GM06990 (cell line): ENCODE measurements at regions not wholly inside any gene's neighbourhood (a gene's known extent, or its start where the extent isn't known, plus 50 kb on each side); places are given as distances from the start of the nearest gene placed in this dataset.
"Not testable (repeated sequence)": the region's sequence is repeated elsewhere in the genome, so short reads cannot be mapped to it uniquely, and the experiment has no call there.

Source experiments
- DNase-seq: peaks from one replicate; pipeline ENCODE4 v3.0.0-alpha.2; 2011; ENCODE audit not compliant: insufficient read length; ENCODE audit errors: extremely low read depth
- H3K27me3 ChIP-seq: replicated peaks from 2 replicates; pipeline ENCODE4 v1.6.0; 2011; ENCODE audit warnings: low read length; ENCODE audit not compliant: control insufficient read depth, insufficient read depth
- H3K36me3 ChIP-seq: 2 replicates; pipeline ENCODE4 v1.5.1; 2011; ENCODE audit warnings: low read length; ENCODE audit not compliant: control insufficient read depth, insufficient read depth
- H3K4me3 ChIP-seq: replicated peaks from 2 replicates; pipeline ENCODE4 v1.5.1; 2011; ENCODE audit warnings: low read depth, mild to moderate bottlenecking, control low read depth, low read length
- CTCF ChIP-seq: IDR thresholded peaks from 2 replicates; pipeline ENCODE4 v1.5.1; 2011; ENCODE audit warnings: low read length, control low read depth, mild to moderate bottlenecking, inconsistent platforms; ENCODE audit not compliant: insufficient read depth, poor library complexity, severe bottlenecking

- no peak for DNase-seq
- Histone ChIP-seq H3K4me3 (no peak overlapping the region), H3K27me3 (no peaks in the 10 kb centered on the region), H3K36me3 (no peaks in the 10 kb centered on the region)
- TF ChIP-seq CTCF, result no peak
Observed at GRCh38 chr4:128451270-128451905, 163.8 kb upstream of the PGRMC2 start.

GRCh38 chr4:128450326-128451120 is 162.9 kb upstream of the PGRMC2 start:
- no peaks in the 10 kb centered on the region for H3K27me3 ChIP-seq
- DNase-seq, result no peak
- H3K36me3 ChIP-seq, result no peaks in the 10 kb centered on the region
- TF ChIP-seq CTCF, result no peak
- H3K4me3 ChIP-seq, result no peak overlapping the region

GRCh38 chr4:128449251-128449650 is 161.6 kb upstream of the PGRMC2 start:
- TF ChIP-seq CTCF, result no peak
- DNase-seq, result no peak
- Histone ChIP-seq H3K36me3 (no peaks in the 10 kb centered on the region), H3K27me3 (no peaks in the 10 kb centered on the region), H3K4me3 (no peak overlapping the region)

GRCh38 chr4:128444544-128445302 is 157.1 kb upstream of the PGRMC2 start:
- no peaks in the 10 kb centered on the region for H3K27me3 ChIP-seq
- no peak for TF ChIP-seq CTCF
- no peaks in the 10 kb centered on the region for H3K36me3 ChIP-seq
- DNase-seq, result no peak
- H3K4me3 ChIP-seq, result no peak overlapping the region

- H3K27me3 ChIP-seq, result no peaks in the 10 kb centered on the region
- no peak for DNase-seq
- no peak for TF ChIP-seq CTCF
- H3K36me3 ChIP-seq, result no peaks in the 10 kb centered on the region
- no peak overlapping the region for H3K4me3 ChIP-seq
Observed at GRCh38 chr4:128440923-128441322, 153.3 kb upstream of the PGRMC2 start.

GRCh38 chr4:128437023-128437422 is 149.4 kb upstream of the PGRMC2 start:
- not testable (repeated sequence) for DNase-seq, H3K36me3 ChIP-seq, H3K4me3 ChIP-seq, H3K27me3 ChIP-seq

GRCh38 chr4:128429023-128429613 is 141.5 kb upstream of the PGRMC2 start:
- H3K4me3 ChIP-seq, H3K27me3 ChIP-seq: not testable (repeated sequence)

More at GRCh38 chr4:128429023-128429613, 141.5 kb upstream of the PGRMC2 start:
- not testable (repeated sequence) for DNase-seq, H3K36me3 ChIP-seq
